Neural cell (in vitro differentiated cells): ENCODE measurements at regions not wholly inside any gene's neighbourhood (a gene's known extent, or its start where the extent isn't known, plus 50 kb on each side); places are given as distances from the start of the nearest gene placed in this dataset.

Source experiments
- H2AFZ ChIP-seq: fragments of 200-600, 300-800 bp; sonication (generic), shearing (Covaris generic); 2 replicates; pipeline ENCODE4 v1.6.0; 2014; ENCODE audit warnings: low read depth, mild to moderate bottlenecking, antibody characterized with exemption, low read length, moderate library complexity
- H3F3A ChIP-seq: fragments of 200-600 bp; shearing (Covaris generic); 2 replicates; pipeline ENCODE4 v1.6.1; 2016; ENCODE audit warnings: mild to moderate bottlenecking, moderate library complexity, mixed read lengths, antibody characterized with exemption, low read length; ENCODE audit not compliant: insufficient read depth, poor library complexity, severe bottlenecking
- H3K27ac ChIP-seq: fragments of 200-600, 300-800 bp; sonication (generic), shearing (Covaris generic); 2 replicates; pipeline ENCODE4 v1.5.1; 2014; ENCODE audit warnings: mild to moderate bottlenecking, low read length, moderate library complexity
- H3K27me3 ChIP-seq: fragments of 300-800, 200-600 bp; sonication (generic), shearing (Covaris generic); 2 replicates; pipeline ENCODE4 v1.6.0; 2014; ENCODE audit warnings: mild to moderate bottlenecking, low read depth, low read length, moderate library complexity; ENCODE audit not compliant: insufficient read depth
- H3K36me3 ChIP-seq: fragments of 300-800, 200-600 bp; sonication (generic), shearing (Covaris generic); 2 replicates; pipeline ENCODE4 v1.5.1; 2014; ENCODE audit warnings: mild to moderate bottlenecking, antibody characterized with exemption, low read length, moderate library complexity; ENCODE audit not compliant: insufficient read depth
- H3K4me2 ChIP-seq: fragments of 300-800, 200-600 bp; sonication (generic), shearing (Covaris generic); 2 replicates; pipeline ENCODE4 v1.6.0; 2014; ENCODE audit warnings: mild to moderate bottlenecking, low read length
- H3K4me3 ChIP-seq: fragments of 300-800, 200-600 bp; sonication (generic), shearing (Covaris generic); 2 replicates; pipeline ENCODE4 v1.5.1; 2014; ENCODE audit warnings: mild to moderate bottlenecking, low read length, moderate library complexity
- H3K79me2 ChIP-seq: fragments of 200-600 bp; shearing (Covaris generic); replicated peaks from 2 replicates; pipeline ENCODE4 v1.6.0; 2014; ENCODE audit warnings: mild to moderate bottlenecking, low read length, moderate library complexity; ENCODE audit not compliant: insufficient read depth
- H3K9ac ChIP-seq: fragments of 300-800, 200-600 bp; sonication (generic), shearing (Covaris generic); 2 replicates; pipeline ENCODE4 v1.6.1; 2016; ENCODE audit warnings: mild to moderate bottlenecking, low read length, mixed read lengths
- H3K9me2 ChIP-seq: fragments of 200-600 bp; shearing (Covaris generic); 2 replicates; pipeline ENCODE4 v1.6.1; 2016; ENCODE audit warnings: mild to moderate bottlenecking, low read length, mixed read lengths; ENCODE audit not compliant: insufficient read depth
- H3K9me3 ChIP-seq: fragments of 200-600, 300-800 bp; sonication (generic), shearing (Covaris generic); 2 replicates; pipeline ENCODE4 v1.6.1; 2016; ENCODE audit warnings: mild to moderate bottlenecking, mixed run types, low read length, moderate library complexity, mixed read lengths
- H4K20me1 ChIP-seq: fragments of 200-600 bp; shearing (Covaris generic); 2 replicates; pipeline ENCODE4 v1.6.1; 2016; ENCODE audit warnings: mild to moderate bottlenecking, mixed run types; ENCODE audit not compliant: insufficient read depth
- CTCF ChIP-seq: fragments of 450-650 bp; IDR thresholded peaks from 2 replicates; pipeline ENCODE4 v1.5.1; 2014; ENCODE audit warnings: antibody characterized with exemption, mild to moderate bottlenecking, moderate library complexity; ENCODE audit not compliant: poor library complexity, severe bottlenecking
- EP300 ChIP-seq: fragments of 450-650 bp; conservative IDR thresholded peaks from 2 replicates; pipeline ENCODE4 v1.6.1; 2014; ENCODE audit warnings: antibody characterized with exemption, mild to moderate bottlenecking, moderate library complexity; ENCODE audit not compliant: poor library complexity, severe bottlenecking
- EZH2 ChIP-seq: fragments of 200-600, 300-800 bp; shearing (Covaris generic), sonication (generic); IDR thresholded peaks from 2 replicates; pipeline ENCODE4 v1.6.1; 2014; ENCODE audit warnings: antibody characterized with exemption, low read length, borderline replicate concordance, mild to moderate bottlenecking; ENCODE audit not compliant: insufficient read depth, poor library complexity, severe bottlenecking
- MXI1 ChIP-seq: fragments of 450-650 bp; conservative IDR thresholded peaks from 2 replicates; pipeline ENCODE4 v1.6.1; 2014; ENCODE audit warnings: antibody characterized with exemption, mild to moderate bottlenecking; ENCODE audit not compliant: poor library complexity, severe bottlenecking
- POLR2AphosphoS5 ChIP-seq: IDR thresholded peaks from 2 replicates; pipeline ENCODE4 v1.6.1; 2012
- RAD21 ChIP-seq: fragments of 450-650 bp; conservative IDR thresholded peaks from 2 replicates; pipeline ENCODE4 v1.6.1; 2014; ENCODE audit warnings: antibody characterized with exemption, mild to moderate bottlenecking, moderate library complexity
- REST ChIP-seq: IDR thresholded peaks from 2 replicates; pipeline ENCODE4 v1.6.1; 2012; ENCODE audit warnings: borderline replicate concordance
- SMC3 ChIP-seq: fragments of 450-650 bp; conservative IDR thresholded peaks from 2 replicates; pipeline ENCODE4 v1.6.1; 2014; ENCODE audit warnings: antibody characterized with exemption, mild to moderate bottlenecking, moderate library complexity; ENCODE audit not compliant: poor library complexity
- TAF1 ChIP-seq: IDR thresholded peaks from 2 replicates; pipeline ENCODE4 v1.6.1; 2012; ENCODE audit warnings: low read depth

- H3K27ac ChIP-seq, result no peak overlapping the region
- H3K36me3 ChIP-seq, result no peaks in the 10 kb centered on the region
- no peaks in the 10 kb centered on the region for H4K20me1 ChIP-seq
- H3K9me2 ChIP-seq, result no peaks in the 10 kb centered on the region
- TF ChIP-seq EP300, result no peak
- no peak for TF ChIP-seq REST
- TF ChIP-seq EZH2, result no peak
- no peak for TF ChIP-seq SMC3
- TF ChIP-seq CTCF, result no peak
- no peak for TF ChIP-seq TAF1
- no peak for TF ChIP-seq POLR2AphosphoS5
- no peak for TF ChIP-seq RAD21
- TF ChIP-seq MXI1, result no peak
- H3K4me2 ChIP-seq, result no peak overlapping the region
- H3K27me3 ChIP-seq, result no peaks in the 10 kb centered on the region
- H3F3A ChIP-seq, result no peaks in the 10 kb centered on the region
- no peak overlapping the region for H3K9ac ChIP-seq
- no peak overlapping the region for H3K4me3 ChIP-seq
- H2AFZ ChIP-seq, result no peak overlapping the region
- H3K79me2 ChIP-seq, result no peaks in the 10 kb centered on the region
- H3K9me3 ChIP-seq, result no peaks in the 10 kb centered on the region
Measured at GRCh38 chr9:134993996-134994720, 76.4 kb upstream of the FCN1 start.

- H3K79me2 ChIP-seq, result no peaks in the 10 kb centered on the region
- no peak overlapping the region for H3K27ac ChIP-seq
- H3K27me3 ChIP-seq, result no peaks in the 10 kb centered on the region
- no peaks in the 10 kb centered on the region for H3K36me3 ChIP-seq
- no peak overlapping the region for H2AFZ ChIP-seq
- TF ChIP-seq REST (no peak), RAD21 (no peak), SMC3 (no peak), EP300 (no peak), EZH2 (no peak), POLR2AphosphoS5 (no peak), MXI1 (no peak), CTCF (no peak), TAF1 (no peak)
- no peaks in the 10 kb centered on the region for H3F3A ChIP-seq
- H3K9me2 ChIP-seq, result no peaks in the 10 kb centered on the region
- no peaks in the 10 kb centered on the region for H4K20me1 ChIP-seq
- H3K9me3 ChIP-seq, result no peaks in the 10 kb centered on the region
- H3K4me3 ChIP-seq, result no peak overlapping the region
- H3K4me2 ChIP-seq, result no peak overlapping the region
- no peak overlapping the region for H3K9ac ChIP-seq
Measured at GRCh38 chr9:134994926-134995791, 77.4 kb upstream of the FCN1 start.
